GM12878 (cell line): ENCODE measurements at regions not wholly inside any gene's neighbourhood (a gene's known extent, or its start where the extent isn't known, plus 50 kb on each side); places are given as distances from the start of the nearest gene placed in this dataset.

ENCODE experiments used
- ATAC-seq: fragments of 200-7000 bp; cut with Tn5 transposase; 3 replicates; pipeline ENCODE4 v1.9.1; 2020; ENCODE audit warnings: mild to moderate bottlenecking, moderate library complexity
- BruUV-seq: library from RNA; stranded (reverse); fragments of 400-500 nt; replicated peaks from 2 replicates; lab custom pipeline; 2021; lab: Mats Ljungman, UMichigan
- CTCF ChIA-PET: fragments of 300-600 bp; sonication (Branson Sonifier 250); formaldehyde crosslinking; extraction: SDS; loops from one replicate; lab custom pipeline; 2021; ENCODE audit warnings: inconsistent platforms; lab: Yijun Ruan, JAX
- POLR2A ChIA-PET: fragments of 350-600 bp; formaldehyde crosslinking; extraction: SDS; loops from one replicate; lab custom pipeline; 2021; ENCODE audit warnings: inconsistent platforms; lab: Charles Lee
- RAD21 ChIA-PET: fragments of 300-600 bp; sonication (Branson Sonifier 250); formaldehyde crosslinking; loops from one replicate; lab custom pipeline; 2023; ENCODE audit warnings: antibody characterized with exemption; ENCODE audit not compliant: unreplicated experiment; lab: Charles Lee
- SMC1A ChIA-PET: fragments of 300-600 bp; sonication (Branson Sonifier 250); formaldehyde crosslinking; loops from one replicate; lab custom pipeline; 2023; ENCODE audit not compliant: unreplicated experiment, uncharacterized antibody; lab: Charles Lee
- DNase-seq: peaks from one replicate; pipeline ENCODE4 v3.0.0-alpha.2; 2011; ENCODE audit warnings: low read depth, low spot score
- FAIRE-seq: peaks from 3 replicates; lab custom pipeline; 2011; peaks lifted over from hg19 to GRCh38; lab: Jason Lieb, UNC
- H2AFZ ChIP-seq: 2 replicates; pipeline ENCODE4 v1.6.0; 2011; ENCODE audit warnings: low read depth, low read length, control low read depth; ENCODE audit not compliant: control insufficient read depth
- H3K27ac ChIP-seq: 2 replicates; pipeline ENCODE4 v1.5.1; 2011; ENCODE audit warnings: control low read depth; ENCODE audit not compliant: control insufficient read depth, insufficient read depth
- H3K27me3 ChIP-seq, 2 experiments: replicated peaks in 1 of 2; 2 replicates each; pipeline versions ENCODE4 v1.6.0 to v1.6.1; 2011; ENCODE audit warnings: low read length in 1 of 2; ENCODE audit not compliant: control insufficient read depth in 2 of 2, insufficient read depth in 2 of 2
- H3K36me3 ChIP-seq, 2 experiments: 2 replicates each; pipeline ENCODE4 v1.5.1; 2011; ENCODE audit warnings: low read length in 1 of 2; ENCODE audit not compliant: control insufficient read depth in 2 of 2, insufficient read depth in 2 of 2
- H3K4me1 ChIP-seq: 2 replicates; pipeline ENCODE4 v1.6.1; 2011; ENCODE audit warnings: mild to moderate bottlenecking, low read length, moderate library complexity, mixed read lengths; ENCODE audit not compliant: control insufficient read depth, insufficient read depth
- H3K4me2 ChIP-seq: 2 replicates; pipeline ENCODE4 v1.6.0; 2011; ENCODE audit warnings: control low read depth; ENCODE audit not compliant: control insufficient read depth, insufficient read depth
- H3K4me3 ChIP-seq: fragments of 200-600 bp; sonication (generic); 2 replicates; pipeline ENCODE4 v1.5.1; 2016
- H3K79me2 ChIP-seq: 2 replicates; pipeline ENCODE4 v1.6.0; 2011; ENCODE audit warnings: low read length; ENCODE audit not compliant: control insufficient read depth, insufficient read depth
- H3K9ac ChIP-seq: 2 replicates; pipeline ENCODE4 v1.8.0; 2011; ENCODE audit warnings: low read length, control low read depth, mixed read lengths; ENCODE audit not compliant: control insufficient read depth, insufficient read depth
- H3K9me3 ChIP-seq: replicated peaks from 3 replicates; pipeline ENCODE4 v1.5.1; 2011; ENCODE audit warnings: mild to moderate bottlenecking, low read length; ENCODE audit not compliant: control insufficient read depth, insufficient read depth
- H4K20me1 ChIP-seq: 2 replicates; pipeline ENCODE4 v1.6.0; 2011; ENCODE audit not compliant: control insufficient read depth, insufficient read depth
- BCL11A ChIP-seq: IDR thresholded peaks from 2 replicates; pipeline ENCODE4 v1.6.1; 2011; ENCODE audit warnings: low read depth, low read length
- BRCA1 ChIP-seq: IDR thresholded peaks from 2 replicates; pipeline ENCODE4 v1.6.1; 2011; ENCODE audit warnings: low read depth, low read length, improper control_type of control experiment
- CBFB ChIP-seq: IDR thresholded peaks from 2 replicates; pipeline ENCODE4 v1.6.1; 2016; ENCODE audit warnings: antibody characterized with exemption, low read depth
- ESRRA ChIP-seq: IDR thresholded peaks from 2 replicates; pipeline ENCODE4 v1.6.1; 2012; ENCODE audit warnings: mild to moderate bottlenecking, low read length, improper control_type of control experiment
- IRF4 ChIP-seq: IDR thresholded peaks from 2 replicates; pipeline ENCODE4 v1.6.1; 2011; ENCODE audit warnings: low read depth, low read length
- MAX ChIP-seq: IDR thresholded peaks from 2 replicates; pipeline ENCODE4 v1.6.1; 2012; ENCODE audit warnings: low read depth, low read length, improper control_type of control experiment
- RCOR1 ChIP-seq: conservative IDR thresholded peaks from 2 replicates; pipeline ENCODE4 v1.6.1; 2012; ENCODE audit warnings: low read depth, low read length, improper control_type of control experiment
- RELB ChIP-seq: fragments of 450-650 bp; IDR thresholded peaks from 2 replicates; pipeline ENCODE4 v1.6.1; 2017; ENCODE audit warnings: low read depth, mild to moderate bottlenecking, moderate library complexity
- SP1 ChIP-seq: IDR thresholded peaks from one replicate; pipeline ENCODE4 v1.6.1; 2011; ENCODE audit warnings: low read depth, low read length
- SUPT20H ChIP-seq: IDR thresholded peaks from 2 replicates; pipeline ENCODE4 v1.6.1; 2011; ENCODE audit warnings: low read depth, mild to moderate bottlenecking, low read length, moderate library complexity, borderline replicate concordance; ENCODE audit not compliant: control insufficient read depth
- TCF7 ChIP-seq: IDR thresholded peaks from 2 replicates; pipeline ENCODE4 v1.6.1; 2014; ENCODE audit warnings: antibody characterized with exemption, borderline replicate concordance
- WGBS: methylation state at CpG from one replicate; pipeline ENCODE4 v1.1.6; 2016; ENCODE audit warnings: low lambda C conversion rate; ENCODE audit not compliant: insufficient replicate concordance, insufficient coverage; ENCODE audit errors: missing lambda C conversion rate; 5-methylcytosine and 5-hydroxymethylcytosine counted together
- in situ Hi-C: fragments of 300-500 bp; cut with MboI; formaldehyde crosslinking; loops from 9 replicates; pipeline ENCODE4 v1.14.3; 2018; ENCODE audit warnings: mixed read lengths
- intact Hi-C: fragments of 100-400 bp; cut with micrococcal nuclease; formaldehyde crosslinking; loops from one replicate; pipeline ENCODE4 v1.14.2; 2022; ENCODE audit not compliant: unreplicated experiment

DNA sequence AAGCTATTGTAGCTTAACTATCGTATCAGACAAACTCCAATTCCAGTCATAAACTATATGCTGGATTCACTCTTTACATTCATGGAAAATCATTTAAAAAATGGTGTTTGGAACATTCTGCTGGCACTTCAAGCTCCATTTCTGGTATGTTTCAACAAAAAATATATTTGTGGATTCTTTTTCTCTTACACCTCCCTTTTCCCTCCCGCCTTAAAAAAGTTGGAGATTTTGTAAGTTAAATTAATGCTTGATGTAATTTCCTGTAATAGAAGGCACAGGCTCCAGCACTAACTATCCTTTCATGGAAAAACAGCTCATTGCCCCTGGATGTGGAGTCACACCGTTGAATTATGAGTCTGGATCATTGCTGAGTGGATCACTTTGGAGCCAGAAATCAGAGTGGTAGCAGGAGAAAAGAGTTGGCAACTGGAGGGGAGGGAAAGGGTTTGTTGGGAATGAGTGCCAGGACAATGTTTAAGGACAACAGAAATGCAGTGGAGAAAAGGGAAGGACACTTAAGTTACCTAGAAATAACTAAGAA is 102.8 kb downstream of the ICOS start (continued):
- no peak for TF ChIP-seq SUPT20H
- TF ChIP-seq MAX, result no peak
- no peak for TF ChIP-seq RELB
- no peak for TF ChIP-seq SP1

DNA sequence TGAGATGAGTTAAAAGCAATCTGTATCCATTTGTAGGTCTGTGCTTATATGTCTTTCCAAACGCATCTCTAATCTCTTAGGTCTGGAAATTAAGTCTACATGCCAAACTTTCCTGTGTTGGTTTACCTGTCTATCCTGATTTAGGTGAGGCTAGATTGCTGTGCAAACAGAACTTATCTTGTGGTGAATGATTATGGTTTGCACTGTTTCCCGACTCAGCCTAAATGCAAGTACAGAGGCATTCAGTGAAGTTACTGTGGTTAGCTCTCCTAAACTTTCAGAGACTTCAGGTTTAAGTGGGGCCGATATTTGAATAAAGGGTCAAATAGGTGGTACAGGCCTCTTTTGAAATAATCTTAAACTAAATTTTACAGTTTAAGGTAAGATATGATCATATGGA is 103.5 kb downstream of the ICOS start:
- H3K27ac ChIP-seq, result no peak overlapping the region
- TF ChIP-seq BCL11A (no peak), RCOR1 (no peak), TCF7 (no peak), CBFB (no peak), BRCA1 (no peak), ESRRA (no peak), IRF4 (no peak)
- TF ChIP-seq, all 136 proteins: peak for 0
- H3K36me3 ChIP-seq, result no peaks in the 10 kb centered on the region
- FAIRE-seq, result no peak
- H3K4me2 ChIP-seq, result no peak overlapping the region
- POLR2A ChIA-PET, result no interaction called here
- no peaks in the 10 kb centered on the region for H3K79me2 ChIP-seq
- intact Hi-C loops (no loop called here), in situ Hi-C loops (no loop called here)
- WGBS, result 58% methylated on average over 3 of the region's 3 CpGs
- H3K27me3 ChIP-seq, result no peaks in the 10 kb centered on the region
- no peaks in the 10 kb centered on the region for H3K4me1 ChIP-seq
- H4K20me1 ChIP-seq, result no peaks in the 10 kb centered on the region
- H3K9ac ChIP-seq, result no peak overlapping the region
- RAD21 ChIA-PET, result no interaction called here
- H3K9me3 ChIP-seq, result no peaks in the 10 kb centered on the region
- SMC1A ChIA-PET, result no interaction called here
- DNase-seq, result no peak
- CTCF ChIA-PET, result no interaction called here
- no peak overlapping the region for H3K4me3 ChIP-seq
- H2AFZ ChIP-seq, result no peak overlapping the region
- ATAC-seq, result no peak
- BruUV-seq, result no TSS peak
